ENCODE measurements at regions not wholly inside any gene's neighbourhood (a gene's known extent, or its start where the extent isn't known, plus 50 kb on each side); places are given as distances from the start of the nearest gene placed in this dataset.

GRCh38 chr6:109265530-109265929 lies 116.7 kb downstream of the CD164 start:
- Histone ChIP-seq H3K9ac (no peak overlapping the region), H3K4me1 (no peaks in the 10 kb centered on the region), H2AFZ (no peak overlapping the region), H3K4me3 (ENCODE audit: low read depth, low read length) (no peak overlapping the region), H3K9me3 (ENCODE audit: control insufficient read depth, low read length) (no peaks in the 10 kb centered on the region), H3K27ac (no peak overlapping the region), H3K79me2 (no peaks in the 10 kb centered on the region), H3K27me3 (ENCODE audit: control insufficient read depth, insufficient read depth, low read length) (no peaks in the 10 kb centered on the region), H3K36me3 (ENCODE audit: control insufficient read depth, insufficient read depth, low read length) (no peaks in the 10 kb centered on the region), H3K4me2 (ENCODE audit: low read length) (no peak overlapping the region)
- TF ChIP-seq CTCF (IDR thresholded peaks at IDR 0.05), result no peak

- TF ChIP-seq CTCF (IDR thresholded peaks at IDR 0.05), result no peak
Measured at GRCh38 chr6:109263873-109264700, 118.2 kb downstream of the CD164 start.

DNA sequence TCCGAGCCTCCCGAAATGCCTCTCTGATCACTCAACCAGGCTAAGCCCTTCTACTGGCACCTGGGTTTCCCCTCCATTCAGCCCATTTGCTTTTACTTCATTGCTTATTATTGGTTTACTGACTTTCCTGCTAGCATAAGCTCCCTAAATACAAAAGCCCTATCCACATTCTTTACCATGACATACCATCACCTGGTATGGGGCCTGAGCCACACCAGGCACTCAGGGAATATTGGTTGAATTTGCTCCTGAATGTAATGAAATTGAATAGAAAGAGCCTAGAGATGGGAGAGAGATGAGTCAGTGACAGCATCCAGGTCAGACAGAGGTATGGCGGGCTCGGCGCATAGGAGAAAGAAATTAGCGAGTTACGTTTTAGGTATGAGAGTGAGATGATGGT lies 120.0 kb downstream of the CD164 start:
- Histone ChIP-seq H3K27ac (no peak overlapping the region), H3K27me3 (ENCODE audit: control insufficient read depth, insufficient read depth, low read length) (no peaks in the 10 kb centered on the region), H3K79me2 (no peaks in the 10 kb centered on the region), H3K4me2 (ENCODE audit: low read length) (no peak overlapping the region), H2AFZ (no peak overlapping the region), H3K9ac (no peak overlapping the region), H3K9me3 (ENCODE audit: control insufficient read depth, low read length) (no peaks in the 10 kb centered on the region), H3K4me1 (no peaks in the 10 kb centered on the region), H3K36me3 (ENCODE audit: control insufficient read depth, insufficient read depth, low read length) (no peaks in the 10 kb centered on the region), H3K4me3 (ENCODE audit: low read depth, low read length) (no peak overlapping the region)
- no peak for TF ChIP-seq CTCF (IDR thresholded peaks at IDR 0.05)

More at GRCh38 chr6:109263873-109264700, 118.2 kb downstream of the CD164 start:
- Histone ChIP-seq H3K9ac (no peak overlapping the region), H3K27me3 (ENCODE audit: control insufficient read depth, insufficient read depth, low read length) (no peaks in the 10 kb centered on the region), H3K9me3 (ENCODE audit: control insufficient read depth, low read length) (no peaks in the 10 kb centered on the region), H3K36me3 (ENCODE audit: control insufficient read depth, insufficient read depth, low read length) (no peaks in the 10 kb centered on the region), H3K4me2 (ENCODE audit: low read length) (no peak overlapping the region), H3K27ac (no peak overlapping the region), H2AFZ (no peak overlapping the region), H3K79me2 (no peaks in the 10 kb centered on the region), H3K4me3 (ENCODE audit: low read depth, low read length) (no peak overlapping the region), H3K4me1 (no peaks in the 10 kb centered on the region)

DNA sequence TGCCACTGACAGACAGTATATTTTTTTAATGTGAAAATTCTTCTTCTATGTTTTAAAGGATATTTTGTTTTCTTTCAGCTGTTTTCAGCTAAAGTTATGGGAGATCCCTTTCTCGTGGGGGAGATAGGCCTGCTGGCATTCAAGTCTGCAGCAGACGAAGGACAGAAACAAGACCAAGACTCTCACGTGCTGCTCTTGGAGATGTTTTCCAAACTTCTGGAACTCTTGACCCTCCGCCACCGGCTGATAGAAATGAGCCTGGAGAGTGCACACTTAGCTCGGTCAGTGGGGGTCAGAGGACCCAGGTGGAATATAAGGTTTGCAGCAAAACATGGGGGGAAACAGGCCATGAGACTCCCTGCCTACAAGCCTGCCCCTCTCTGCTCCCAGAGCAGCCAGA lies 120.5 kb downstream of the CD164 start:
- H3K36me3 ChIP-seq (ENCODE audit: control insufficient read depth, insufficient read depth, low read length), result no peaks in the 10 kb centered on the region
- no peaks in the 10 kb centered on the region for H3K79me2 ChIP-seq
- H3K4me3 ChIP-seq (ENCODE audit: low read depth, low read length), result no peak overlapping the region
- H3K4me2 ChIP-seq (ENCODE audit: low read length), result no peak overlapping the region
- no peaks in the 10 kb centered on the region for H3K9me3 ChIP-seq (ENCODE audit: control insufficient read depth, low read length)
- H3K4me1 ChIP-seq, result no peaks in the 10 kb centered on the region
- no peak overlapping the region for H3K9ac ChIP-seq
- H3K27me3 ChIP-seq (ENCODE audit: control insufficient read depth, insufficient read depth, low read length), result no peaks in the 10 kb centered on the region
- H3K27ac ChIP-seq, result no peak overlapping the region
- no peak for TF ChIP-seq CTCF (IDR thresholded peaks at IDR 0.05)
- H2AFZ ChIP-seq, result no peak overlapping the region

DNA sequence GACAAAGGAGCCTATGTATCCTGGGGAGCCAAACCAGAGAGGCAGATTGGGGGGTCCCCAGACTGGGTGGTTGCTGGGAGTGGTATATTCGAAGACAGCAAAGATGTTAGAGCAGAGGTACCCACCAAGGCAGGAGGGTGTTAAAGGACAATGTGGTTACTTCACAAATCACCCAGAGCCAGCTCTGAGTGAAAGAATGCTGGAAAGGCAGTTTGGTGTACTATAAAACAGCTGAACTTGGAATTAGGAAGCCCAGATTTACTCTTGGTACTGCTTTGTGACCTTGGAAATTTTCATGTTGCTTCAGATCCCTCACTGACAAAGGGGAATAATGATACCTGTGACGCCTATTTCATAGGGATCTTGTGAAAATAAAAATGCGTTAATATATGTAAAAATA lies 121.6 kb downstream of the CD164 start:
- no peaks in the 10 kb centered on the region for H3K36me3 ChIP-seq (ENCODE audit: control insufficient read depth, insufficient read depth, low read length)
- H3K9me3 ChIP-seq (ENCODE audit: control insufficient read depth, low read length), result no peaks in the 10 kb centered on the region
- H3K27me3 ChIP-seq (ENCODE audit: control insufficient read depth, insufficient read depth, low read length), result no peaks in the 10 kb centered on the region
- H3K79me2 ChIP-seq, result no peaks in the 10 kb centered on the region
- no peak overlapping the region for H3K4me2 ChIP-seq (ENCODE audit: low read length)
- no peak overlapping the region for H3K27ac ChIP-seq
- no peak overlapping the region for H3K4me3 ChIP-seq (ENCODE audit: low read depth, low read length)
- H2AFZ ChIP-seq, result no peak overlapping the region
- H3K9ac ChIP-seq, result no peak overlapping the region
- H3K4me1 ChIP-seq, result no peaks in the 10 kb centered on the region
- no peak for TF ChIP-seq CTCF (IDR thresholded peaks at IDR 0.05)

All from parathyroid adenoma (tissue), 2 donors.